H4 (cell line): ENCODE measurements at regions not wholly inside any gene's neighbourhood (a gene's known extent, or its start where the extent isn't known, plus 50 kb on each side); places are given as distances from the start of the nearest gene placed in this dataset.

Experiments used
- DNase-seq: peaks from one replicate; pipeline ENCODE4 v3.0.0-alpha.2; 2015; ENCODE audit warnings: low spot score

- DNase-seq: no peak
Measured at GRCh38 chr1:80799457-80799856, 1001.3 kb upstream of the ADGRL2 start.

DNA sequence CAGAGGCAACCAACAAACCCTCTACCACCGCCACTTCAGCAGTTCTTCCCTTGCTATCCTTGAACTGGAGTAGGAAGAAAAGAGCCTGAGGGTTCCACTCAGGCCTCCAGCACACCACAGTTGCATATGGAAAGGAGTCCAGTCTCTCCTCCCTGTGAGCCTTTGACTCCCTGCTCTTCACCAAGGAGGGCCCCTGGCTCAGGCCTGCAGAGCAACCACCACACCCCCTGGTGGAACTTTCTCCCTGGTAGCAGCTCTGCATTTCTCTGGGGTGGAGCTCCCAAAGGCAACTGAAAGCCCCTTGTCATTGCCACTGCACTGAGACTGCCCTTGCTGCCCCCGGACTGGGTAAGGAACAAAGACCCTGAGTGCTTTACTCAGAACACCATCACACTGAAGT lies 1021.5 kb upstream of the ADGRL2 start:
- DNase-seq: no peak

- no peak for DNase-seq
Measured at GRCh38 chr1:80778094-80778840, 1022.5 kb upstream of the ADGRL2 start.

- DNase-seq: no peak
Measured at GRCh38 chr1:80776266-80776665, 1024.5 kb upstream of the ADGRL2 start.

- DNase-seq: no peak
Measured at GRCh38 chr1:80769208-80769750, 1031.5 kb upstream of the ADGRL2 start.

DNA sequence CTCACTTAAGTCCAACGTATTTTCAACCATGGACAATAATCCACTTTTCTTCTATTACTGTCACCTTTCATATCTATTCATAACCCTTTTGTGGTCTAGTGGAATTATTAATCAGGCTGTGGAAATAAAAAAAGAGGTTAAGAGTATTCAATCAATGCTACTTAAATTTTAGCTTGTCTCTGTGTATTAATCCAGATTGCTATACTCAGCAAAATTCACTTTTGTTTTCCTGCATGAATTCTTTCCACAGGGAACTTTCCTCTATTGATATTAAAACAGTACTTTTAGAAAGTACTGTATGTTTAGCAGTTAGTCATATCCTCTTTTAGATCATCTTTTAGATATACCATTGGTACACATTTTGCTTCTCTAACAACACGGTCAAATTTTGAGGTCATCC lies 1033.0 kb upstream of the ADGRL2 start:
- no peak for DNase-seq

- no peak for DNase-seq
Measured at GRCh38 chr1:80759354-80759753, 1041.4 kb upstream of the ADGRL2 start.

- no peak for DNase-seq
Measured at GRCh38 chr1:80755944-80756343, 1044.8 kb upstream of the ADGRL2 start.

- DNase-seq: no peak
Measured at GRCh38 chr1:80751204-80751603, 1049.5 kb upstream of the ADGRL2 start.

GRCh38 chr1:80731241-80731894 lies 1069.4 kb upstream of the ADGRL2 start:
- DNase-seq: peak; percentile 2

DNA sequence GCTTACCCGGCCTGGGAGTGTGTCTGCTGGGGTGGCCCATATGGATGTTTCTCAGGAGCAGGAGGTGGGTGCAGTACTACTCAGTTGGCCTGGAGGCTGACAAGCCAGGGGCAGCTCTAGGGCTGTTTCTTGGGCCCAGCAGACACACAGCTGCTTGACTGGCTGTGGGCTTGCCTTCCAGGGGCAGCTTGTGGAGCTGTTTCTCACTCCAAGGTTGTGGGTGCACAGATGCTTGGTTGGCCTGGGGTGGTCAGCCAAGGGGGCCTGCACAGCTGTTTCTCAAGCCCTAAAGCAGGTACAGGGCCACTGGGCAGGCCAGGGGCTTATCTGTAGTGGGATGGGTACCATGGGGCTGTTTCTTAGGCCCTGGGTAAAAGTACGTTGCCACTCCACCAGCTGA lies 1078.1 kb upstream of the ADGRL2 start:
- DNase-seq: no peak

DNA sequence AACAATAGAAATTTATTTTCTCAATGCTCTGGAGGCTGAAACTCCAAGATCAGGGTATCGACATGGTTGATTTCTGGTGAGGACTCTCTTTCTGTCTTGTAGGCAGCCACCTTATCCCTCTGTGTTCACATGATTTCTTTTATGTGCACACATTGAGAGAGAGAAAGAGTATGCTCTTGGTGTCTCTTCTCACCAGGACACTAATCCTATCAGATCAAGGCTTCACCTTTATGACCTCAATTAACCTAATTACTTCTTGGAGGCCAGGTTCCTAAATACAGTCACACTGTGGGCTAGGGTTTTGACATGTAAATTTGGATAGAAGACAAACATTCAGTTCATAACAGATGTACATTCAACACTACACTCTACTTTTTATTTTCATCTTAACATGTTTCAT lies 1094.2 kb upstream of the ADGRL2 start:
- DNase-seq: no peak

DNA sequence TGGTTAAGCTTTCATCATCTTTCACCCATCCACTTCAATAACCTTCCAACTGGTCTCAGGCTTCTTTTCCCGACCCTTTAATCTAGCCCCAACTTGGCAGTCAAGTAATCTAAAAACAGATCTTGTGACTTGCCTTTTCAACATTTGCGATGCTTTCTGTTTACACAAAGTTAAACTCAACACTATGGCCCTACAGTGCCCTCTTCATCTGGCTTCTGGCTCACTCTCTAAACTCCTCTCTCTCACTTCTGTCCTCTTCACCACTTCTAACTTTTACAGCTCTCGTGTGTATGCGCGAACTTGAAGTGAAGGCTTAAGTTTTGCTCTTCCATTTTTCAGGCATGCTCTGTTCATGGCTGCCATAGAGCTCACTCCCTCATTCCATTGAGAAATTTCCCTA lies 1122.3 kb upstream of the ADGRL2 start:
- DNase-seq: no peak

DNA sequence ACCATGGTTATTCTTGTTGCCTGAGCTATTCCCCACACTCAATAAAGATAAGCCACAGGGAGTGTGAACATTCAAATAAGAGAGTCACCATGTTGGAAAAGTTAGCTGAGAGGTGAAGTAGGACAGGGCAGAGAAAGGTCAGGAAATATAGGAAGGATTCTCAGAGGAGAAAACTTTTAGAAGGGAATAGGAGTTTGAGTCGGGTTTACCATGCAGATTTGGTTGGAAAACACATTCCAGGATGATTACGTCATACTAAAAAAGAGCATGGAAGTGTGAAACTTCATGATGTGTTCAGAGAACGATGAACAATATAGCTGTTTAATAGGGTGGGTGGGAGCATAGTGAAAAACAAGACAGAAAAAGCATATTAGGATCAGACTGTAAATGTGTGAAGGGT lies 1125.3 kb upstream of the ADGRL2 start:
- no peak for DNase-seq

DNA sequence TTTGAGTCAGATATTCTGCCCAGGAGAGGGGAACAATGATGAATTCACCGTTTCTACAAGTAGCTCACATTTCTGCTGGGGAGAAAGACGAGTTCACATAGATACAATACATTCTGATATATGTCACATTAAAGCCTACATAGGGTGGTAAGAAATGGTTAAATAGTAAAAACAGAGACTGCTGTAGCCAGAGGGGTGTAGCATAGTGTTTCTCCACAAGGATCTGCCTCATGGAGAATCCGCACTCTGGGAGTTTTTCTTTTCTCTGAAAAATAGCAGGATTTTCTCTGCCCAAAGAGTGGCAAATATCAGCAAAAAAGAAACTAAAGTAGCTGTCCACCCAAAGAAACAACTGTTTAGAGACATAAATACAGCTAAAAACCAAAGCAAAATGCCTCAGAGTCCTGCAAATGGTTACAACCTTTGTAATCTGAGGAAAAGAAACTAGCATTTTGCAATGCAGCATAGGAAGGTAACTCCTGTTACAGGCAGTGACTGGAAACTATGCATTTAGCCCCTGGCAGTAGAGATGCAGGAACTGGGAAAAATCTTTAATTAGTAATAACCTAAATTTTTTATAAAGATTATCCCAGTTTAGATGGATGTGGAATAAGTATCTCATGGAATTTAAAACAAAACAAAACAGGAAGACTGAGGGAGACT lies 1126.7 kb upstream of the ADGRL2 start:
- DNase-seq: no peak

DNA sequence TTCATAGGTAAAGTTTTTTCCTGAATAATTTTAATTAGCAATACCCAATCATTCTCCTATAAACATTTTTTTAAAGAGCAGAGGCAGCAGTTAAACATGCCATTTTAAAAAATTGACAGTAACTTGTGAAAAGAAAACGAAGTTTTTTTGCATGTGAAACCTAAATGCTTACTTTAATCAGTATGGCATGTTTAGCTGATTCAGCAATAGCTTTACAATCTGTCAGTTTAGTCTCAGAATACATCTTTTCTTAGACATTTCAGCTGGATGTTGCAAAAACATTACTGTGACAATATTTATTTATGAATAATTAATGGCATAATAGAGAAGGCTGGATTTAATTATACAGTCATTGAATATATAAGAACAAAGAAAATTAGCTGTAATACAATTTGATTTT lies 1132.4 kb upstream of the ADGRL2 start:
- no peak for DNase-seq

DNA sequence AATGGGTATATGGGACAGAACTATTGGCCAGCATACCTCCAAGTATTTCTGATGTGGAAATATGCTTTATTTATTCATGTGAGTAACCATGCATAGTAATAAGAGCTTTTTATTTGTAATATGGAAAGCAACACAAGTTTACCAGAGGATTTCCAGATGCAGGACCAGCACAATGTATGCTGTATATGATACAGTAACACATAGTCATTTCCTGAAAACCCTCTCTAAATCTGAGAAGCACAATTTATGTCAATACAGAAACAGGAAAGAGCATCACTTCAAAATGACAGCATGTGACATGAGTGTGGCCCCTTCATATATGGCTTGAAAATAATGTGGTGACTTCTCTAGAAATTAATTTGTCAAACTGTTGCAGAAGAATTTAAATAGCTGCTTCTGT lies 1134.7 kb upstream of the ADGRL2 start:
- DNase-seq: no peak

- DNase-seq: no peak
Measured at GRCh38 chr1:80659161-80659560, 1141.6 kb upstream of the ADGRL2 start.

GRCh38 chr1:80657707-80658106 lies 1143.0 kb upstream of the ADGRL2 start:
- DNase-seq: no peak

- no peak for DNase-seq
Measured at GRCh38 chr1:80657044-80657643, 1143.6 kb upstream of the ADGRL2 start.

- DNase-seq: no peak
Measured at GRCh38 chr1:80656641-80657040, 1144.1 kb upstream of the ADGRL2 start.

- no peak for DNase-seq
Measured at GRCh38 chr1:80656014-80656636, 1144.6 kb upstream of the ADGRL2 start.
